WTC11 (cell line): ENCODE measurements at regions not wholly inside any gene's neighbourhood (a gene's known extent, or its start where the extent isn't known, plus 50 kb on each side); places are given as distances from the start of the nearest gene placed in this dataset.
"Not testable (repeated sequence)": the region's sequence is repeated elsewhere in the genome, so short reads cannot be mapped to it uniquely, and the experiment has no call there.

ENCODE experiments used
- ATAC-seq: fragments of 200-7000 bp; cut with Tn5 transposase; 2 replicates; pipeline ENCODE4 v1.10.0; 2021; ENCODE audit warnings: mild to moderate bottlenecking, moderate library complexity
- CTCF ChIA-PET: fragments of 300-600 bp; sonication (Branson Sonifier 250); formaldehyde crosslinking; loops from one replicate; lab custom pipeline; 2021; ENCODE audit warnings: antibody characterized with exemption; lab: Charles Lee
- POLR2A ChIA-PET: fragments of 350-600 bp; sonication (Branson Sonifier 250); formaldehyde crosslinking; loops from one replicate; lab custom pipeline; 2021; ENCODE audit warnings: antibody characterized with exemption; lab: Charles Lee
- DNase-seq: peaks from one replicate; pipeline ENCODE4 v3.0.0; 2021; ENCODE audit warnings: low spot score
- H3K27ac Mint-ChIP-seq: 2 replicates; pipeline ENCODE4 v1.8.0; 2021; ENCODE audit warnings: mixed read lengths
- H3K27me3 Mint-ChIP-seq: 2 replicates; pipeline ENCODE4 v1.8.0; 2021; ENCODE audit warnings: low read depth, mild to moderate bottlenecking, moderate library complexity, mixed read lengths
- H3K36me3 Mint-ChIP-seq: 2 replicates; pipeline ENCODE4 v1.8.0; 2021; ENCODE audit warnings: mixed read lengths
- H3K4me1 Mint-ChIP-seq: 2 replicates; pipeline ENCODE4 v1.8.0; 2022; ENCODE audit warnings: mixed read lengths
- H3K4me3 Mint-ChIP-seq: 2 replicates; pipeline ENCODE4 v1.8.0; 2021; ENCODE audit warnings: mild to moderate bottlenecking, moderate library complexity, mixed read lengths
- H3K9me3 Mint-ChIP-seq: 2 replicates; pipeline ENCODE4 v1.8.0; 2021; ENCODE audit warnings: mixed read lengths
- ETV6 ChIP-seq: sonication (generic); formaldehyde crosslinking; IDR thresholded peaks from 2 replicates; pipeline ENCODE4 v1.8.1; 2022; ENCODE audit warnings: mild to moderate bottlenecking, missing genetic modification reagents
- FOXP1 ChIP-seq: sonication (generic); formaldehyde crosslinking; IDR thresholded peaks from 2 replicates; pipeline ENCODE4 v1.8.0; 2022; ENCODE audit warnings: missing genetic modification reagents, mild to moderate bottlenecking, moderate library complexity, borderline replicate concordance
- GRHL2 ChIP-seq: fragments of 250-450 bp; sonication (Bioruptor Pico); IDR thresholded peaks from 2 replicates; pipeline ENCODE4 v1.8.0; 2022; ENCODE audit warnings: mild to moderate bottlenecking, moderate library complexity; ENCODE audit not compliant: insufficient replicate concordance, severe bottlenecking
- IRF2 ChIP-seq: sonication (generic); formaldehyde crosslinking; IDR thresholded peaks from 2 replicates; pipeline ENCODE4 v1.8.0; 2022; ENCODE audit warnings: low read depth, missing genetic modification reagents, borderline replicate concordance
- JUN ChIP-seq: sonication (generic); formaldehyde crosslinking; IDR thresholded peaks from 2 replicates; pipeline ENCODE4 v1.8.0; 2023; ENCODE audit warnings: mild to moderate bottlenecking, missing genetic modification reagents
- MXD4 ChIP-seq: fragments of 250-450 bp; sonication (Bioruptor Pico); IDR thresholded peaks from 2 replicates; pipeline ENCODE4 v1.8.0; 2021; ENCODE audit warnings: mild to moderate bottlenecking, moderate library complexity, borderline replicate concordance
- NFATC4 ChIP-seq: fragments of 250-450 bp; sonication (Bioruptor Pico); IDR thresholded peaks from 2 replicates; pipeline ENCODE4 v1.9.0; 2021; ENCODE audit warnings: mild to moderate bottlenecking
- NR3C1 ChIP-seq: sonication (generic); formaldehyde crosslinking; conservative IDR thresholded peaks from 2 replicates; pipeline ENCODE4 v1.8.1; 2023; ENCODE audit warnings: low read depth, mild to moderate bottlenecking, missing genetic modification reagents
- PRRX2 ChIP-seq: fragments of 250-450 bp; sonication (Bioruptor Pico); IDR thresholded peaks from 2 replicates; pipeline ENCODE4 v1.8.0; 2021; ENCODE audit warnings: mild to moderate bottlenecking
- SMAD3 ChIP-seq: sonication (generic); formaldehyde crosslinking; IDR thresholded peaks from 2 replicates; pipeline ENCODE4 v1.8.0; 2022; ENCODE audit warnings: missing genetic modification reagents, mild to moderate bottlenecking, borderline replicate concordance
- ZNF232 ChIP-seq: sonication (generic); formaldehyde crosslinking; IDR thresholded peaks from 2 replicates; pipeline ENCODE4 v1.8.0; 2022; ENCODE audit warnings: mild to moderate bottlenecking, missing genetic modification reagents
- ZNF263 ChIP-seq: sonication (generic); formaldehyde crosslinking; IDR thresholded peaks from 2 replicates; pipeline ENCODE4 v1.8.1; 2022; ENCODE audit warnings: low read depth, mild to moderate bottlenecking, moderate library complexity, missing genetic modification reagents
- ZNF396 ChIP-seq: fragments of 250-450 bp; sonication (Bioruptor Pico); IDR thresholded peaks from 2 replicates; pipeline ENCODE4 v1.8.0; 2021; ENCODE audit warnings: mild to moderate bottlenecking, moderate library complexity, borderline replicate concordance
- ZNF423 ChIP-seq: fragments of 250-450 bp; sonication (Bioruptor Pico); IDR thresholded peaks from 2 replicates; pipeline ENCODE4 v2.1.2; 2022; ENCODE audit warnings: mild to moderate bottlenecking, moderate library complexity
- TF ChIP-seq, protein P1 (sequence below): fragments of 250-450 bp; sonication (Bioruptor Pico); conservative IDR thresholded peaks from 2 replicates; pipeline ENCODE4 v1.9.0; 2021; ENCODE audit warnings: mild to moderate bottlenecking
- TF ChIP-seq, protein P2 (sequence below): fragments of 250-450 bp; sonication (Bioruptor Pico); IDR thresholded peaks from 2 replicates; pipeline ENCODE4 v1.8.0; 2021; ENCODE audit warnings: mild to moderate bottlenecking
- TF ChIP-seq, protein P3 (sequence below): sonication (generic); formaldehyde crosslinking; IDR thresholded peaks from 2 replicates; pipeline ENCODE4 v1.8.0; 2022; ENCODE audit warnings: mild to moderate bottlenecking, missing genetic modification reagents
- TF ChIP-seq, protein P4 (sequence below): sonication (generic); formaldehyde crosslinking; IDR thresholded peaks from 2 replicates; pipeline ENCODE4 v1.8.0; 2023; ENCODE audit warnings: missing genetic modification reagents, mild to moderate bottlenecking, borderline replicate concordance

DNA sequence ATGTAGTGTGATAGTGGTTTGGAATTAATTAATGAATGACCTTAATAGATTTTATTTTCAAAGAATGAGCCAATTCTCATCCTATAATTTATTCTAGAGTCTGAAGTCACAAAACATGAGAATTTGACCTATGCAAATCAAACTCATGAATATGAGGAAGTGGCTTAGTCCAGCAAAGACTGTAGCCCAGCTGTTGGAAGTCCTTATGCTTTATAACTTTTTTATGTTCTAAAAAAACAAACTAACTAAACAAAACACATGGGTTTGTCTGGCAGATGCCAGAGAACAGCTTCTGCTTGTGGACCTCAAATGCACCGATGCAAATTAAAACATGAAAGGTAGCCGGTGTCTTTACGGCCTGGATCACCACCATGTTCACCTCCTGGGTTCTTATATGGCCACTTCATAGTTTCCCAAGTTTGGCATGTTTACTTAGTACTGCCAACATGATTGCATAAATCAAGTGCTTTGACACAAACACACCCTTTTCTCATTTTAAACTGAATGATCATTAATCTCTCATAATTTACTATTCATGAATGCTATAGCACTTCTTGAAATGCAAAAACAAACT is 277.4 kb downstream of the PAPSS1 start:
- no peak for ATAC-seq

DNA sequence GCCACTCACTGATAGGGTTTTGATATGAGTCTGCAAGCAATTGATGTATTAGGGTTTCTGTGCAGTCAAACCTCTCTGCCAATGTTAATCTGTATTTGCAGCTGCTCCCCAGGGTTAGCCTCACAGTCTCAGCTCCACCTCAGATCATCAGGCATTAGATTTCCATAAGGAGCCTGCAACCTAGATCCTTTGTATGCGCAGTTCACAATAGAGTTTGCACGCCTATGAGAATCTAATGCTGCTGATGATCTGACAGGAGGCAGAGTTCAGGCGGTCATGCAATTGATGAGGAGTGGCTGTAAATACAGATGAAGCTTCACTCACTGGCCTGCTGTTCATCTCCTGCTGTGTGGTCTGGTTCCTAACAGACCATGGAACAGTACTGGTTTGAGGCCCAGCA is 280.6 kb downstream of the PAPSS1 start:
- ChIA-PET CTCF (no interaction called here), POLR2A (no interaction called here)
- no peaks in the 10 kb centered on the region for H3K36me3 Mint-ChIP-seq
- DNase-seq (no peak), ATAC-seq (no peak)
- TF ChIP-seq FOXP1 (no peak), ZNF423 (CRISPR knock-in tag) (no peak), PRRX2 (CRISPR knock-in tag) (no peak), GRHL2 (CRISPR knock-in tag) (no peak), IRF2 (no peak), ETV6 (CRISPR knock-in tag) (no peak)
- TF ChIP-seq, protein P1, sequence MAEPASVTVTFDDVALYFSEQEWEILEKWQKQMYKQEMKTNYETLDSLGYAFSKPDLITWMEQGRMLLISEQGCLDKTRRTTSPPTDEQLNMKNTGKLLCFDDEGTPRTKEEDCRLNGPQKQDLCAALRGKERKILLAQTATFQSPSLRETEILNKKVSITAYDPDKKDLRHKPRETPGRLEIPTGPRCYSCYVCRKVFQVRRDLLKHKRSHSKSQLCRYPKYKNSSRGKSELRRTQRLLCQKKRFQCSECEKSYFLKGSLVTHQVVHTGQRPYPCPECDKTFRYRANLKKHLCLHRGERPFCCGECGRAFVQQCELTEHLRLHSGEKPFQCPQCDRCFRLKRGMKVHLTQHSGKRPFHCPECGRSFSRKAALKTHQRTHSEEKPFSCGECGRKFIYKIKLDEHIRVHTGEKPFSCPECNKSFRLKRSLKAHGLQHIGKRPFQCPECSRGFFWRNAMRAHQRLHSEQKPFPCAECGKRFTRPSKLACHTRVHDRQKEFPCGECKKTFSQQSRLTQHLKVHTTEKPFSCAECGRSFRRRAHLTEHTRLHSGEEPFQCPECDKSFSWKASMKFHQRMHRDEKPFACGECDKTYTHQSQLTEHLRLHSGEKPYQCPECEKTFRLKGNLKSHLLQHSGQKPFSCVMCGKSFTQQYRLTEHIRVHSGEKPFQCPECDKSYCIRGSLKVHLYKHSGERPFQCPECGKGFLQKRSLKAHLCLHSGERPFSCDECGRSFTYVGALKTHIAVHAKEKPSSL (CRISPR knock-in tag), result no peak
- TF ChIP-seq, protein P2, sequence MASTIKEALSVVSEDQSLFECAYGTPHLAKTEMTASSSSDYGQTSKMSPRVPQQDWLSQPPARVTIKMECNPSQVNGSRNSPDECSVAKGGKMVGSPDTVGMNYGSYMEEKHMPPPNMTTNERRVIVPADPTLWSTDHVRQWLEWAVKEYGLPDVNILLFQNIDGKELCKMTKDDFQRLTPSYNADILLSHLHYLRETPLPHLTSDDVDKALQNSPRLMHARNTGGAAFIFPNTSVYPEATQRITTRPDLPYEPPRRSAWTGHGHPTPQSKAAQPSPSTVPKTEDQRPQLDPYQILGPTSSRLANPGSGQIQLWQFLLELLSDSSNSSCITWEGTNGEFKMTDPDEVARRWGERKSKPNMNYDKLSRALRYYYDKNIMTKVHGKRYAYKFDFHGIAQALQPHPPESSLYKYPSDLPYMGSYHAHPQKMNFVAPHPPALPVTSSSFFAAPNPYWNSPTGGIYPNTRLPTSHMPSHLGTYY (CRISPR knock-in tag), result no peak
- no peak overlapping the region for H3K27ac Mint-ChIP-seq
- no peaks in the 10 kb centered on the region for H3K4me1 Mint-ChIP-seq
- no peak overlapping the region for H3K4me3 Mint-ChIP-seq
- H3K9me3 Mint-ChIP-seq, result no peaks in the 10 kb centered on the region
- no peaks in the 10 kb centered on the region for H3K27me3 Mint-ChIP-seq

More for the DNA sequence above, 277.4 kb downstream of the PAPSS1 start:
- peaks cover 4% of the 10 kb centered on the region for H3K4me1 Mint-ChIP-seq
- no peak for DNase-seq
- no peaks in the 10 kb centered on the region for H3K27me3 Mint-ChIP-seq
- TF ChIP-seq JUN (CRISPR knock-in tag) (no peak), SMAD3 (no peak), GRHL2 (CRISPR knock-in tag) (no peak), ZNF263 (CRISPR knock-in tag) (no peak), ZNF396 (CRISPR knock-in tag) (no peak), ZNF232 (CRISPR knock-in tag) (no peak), NR3C1 (CRISPR knock-in tag) (no peak), MXD4 (CRISPR knock-in tag) (no peak), NFATC4 (CRISPR knock-in tag) (no peak)
- TF ChIP-seq, protein P3, sequence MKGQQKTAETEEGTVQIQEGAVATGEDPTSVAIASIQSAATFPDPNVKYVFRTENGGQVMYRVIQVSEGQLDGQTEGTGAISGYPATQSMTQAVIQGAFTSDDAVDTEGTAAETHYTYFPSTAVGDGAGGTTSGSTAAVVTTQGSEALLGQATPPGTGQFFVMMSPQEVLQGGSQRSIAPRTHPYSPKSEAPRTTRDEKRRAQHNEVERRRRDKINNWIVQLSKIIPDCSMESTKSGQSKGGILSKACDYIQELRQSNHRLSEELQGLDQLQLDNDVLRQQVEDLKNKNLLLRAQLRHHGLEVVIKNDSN (CRISPR knock-in tag), result no peak
- TF ChIP-seq, protein P4, sequence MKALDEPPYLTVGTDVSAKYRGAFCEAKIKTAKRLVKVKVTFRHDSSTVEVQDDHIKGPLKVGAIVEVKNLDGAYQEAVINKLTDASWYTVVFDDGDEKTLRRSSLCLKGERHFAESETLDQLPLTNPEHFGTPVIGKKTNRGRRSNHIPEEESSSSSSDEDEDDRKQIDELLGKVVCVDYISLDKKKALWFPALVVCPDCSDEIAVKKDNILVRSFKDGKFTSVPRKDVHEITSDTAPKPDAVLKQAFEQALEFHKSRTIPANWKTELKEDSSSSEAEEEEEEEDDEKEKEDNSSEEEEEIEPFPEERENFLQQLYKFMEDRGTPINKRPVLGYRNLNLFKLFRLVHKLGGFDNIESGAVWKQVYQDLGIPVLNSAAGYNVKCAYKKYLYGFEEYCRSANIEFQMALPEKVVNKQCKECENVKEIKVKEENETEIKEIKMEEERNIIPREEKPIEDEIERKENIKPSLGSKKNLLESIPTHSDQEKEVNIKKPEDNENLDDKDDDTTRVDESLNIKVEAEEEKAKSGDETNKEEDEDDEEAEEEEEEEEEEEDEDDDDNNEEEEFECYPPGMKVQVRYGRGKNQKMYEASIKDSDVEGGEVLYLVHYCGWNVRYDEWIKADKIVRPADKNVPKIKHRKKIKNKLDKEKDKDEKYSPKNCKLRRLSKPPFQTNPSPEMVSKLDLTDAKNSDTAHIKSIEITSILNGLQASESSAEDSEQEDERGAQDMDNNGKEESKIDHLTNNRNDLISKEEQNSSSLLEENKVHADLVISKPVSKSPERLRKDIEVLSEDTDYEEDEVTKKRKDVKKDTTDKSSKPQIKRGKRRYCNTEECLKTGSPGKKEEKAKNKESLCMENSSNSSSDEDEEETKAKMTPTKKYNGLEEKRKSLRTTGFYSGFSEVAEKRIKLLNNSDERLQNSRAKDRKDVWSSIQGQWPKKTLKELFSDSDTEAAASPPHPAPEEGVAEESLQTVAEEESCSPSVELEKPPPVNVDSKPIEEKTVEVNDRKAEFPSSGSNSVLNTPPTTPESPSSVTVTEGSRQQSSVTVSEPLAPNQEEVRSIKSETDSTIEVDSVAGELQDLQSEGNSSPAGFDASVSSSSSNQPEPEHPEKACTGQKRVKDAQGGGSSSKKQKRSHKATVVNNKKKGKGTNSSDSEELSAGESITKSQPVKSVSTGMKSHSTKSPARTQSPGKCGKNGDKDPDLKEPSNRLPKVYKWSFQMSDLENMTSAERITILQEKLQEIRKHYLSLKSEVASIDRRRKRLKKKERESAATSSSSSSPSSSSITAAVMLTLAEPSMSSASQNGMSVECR (CRISPR knock-in tag), result no peak
- H3K27ac Mint-ChIP-seq, result no peak overlapping the region
- CTCF ChIA-PET, result no interaction called here
- H3K36me3 Mint-ChIP-seq, result no peaks in the 10 kb centered on the region
- POLR2A ChIA-PET, result no interaction called here
- H3K9me3 Mint-ChIP-seq, result no peaks in the 10 kb centered on the region
- H3K4me3 Mint-ChIP-seq, result no peak overlapping the region

DNA sequence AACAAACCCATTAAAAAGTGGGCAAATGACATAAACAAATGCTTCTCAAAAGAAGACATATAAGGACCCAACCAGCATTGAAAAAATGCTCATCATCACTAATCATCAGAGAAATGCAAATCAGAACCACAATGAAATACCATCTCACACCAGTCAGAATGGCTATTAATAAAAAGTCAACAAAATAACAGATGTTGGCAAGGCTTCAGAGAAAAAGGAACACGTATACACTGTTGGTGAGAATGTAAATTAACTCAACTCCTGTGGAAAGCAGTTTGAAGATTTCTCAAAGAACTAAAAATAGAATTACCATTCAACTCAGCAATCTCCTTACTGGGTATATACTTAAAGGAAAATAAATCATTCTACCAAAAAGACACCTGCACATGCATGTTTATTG is 283.6 kb downstream of the PAPSS1 start:
- H3K4me3 Mint-ChIP-seq, H3K9me3 Mint-ChIP-seq, H3K27ac Mint-ChIP-seq, ATAC-seq, H3K36me3 Mint-ChIP-seq, H3K27me3 Mint-ChIP-seq, CTCF ChIA-PET, POLR2A ChIA-PET, DNase-seq: not testable (repeated sequence)
- peaks cover 12% of the 10 kb centered on the region for H3K4me1 Mint-ChIP-seq
